ENCODE measurements at regions not wholly inside any gene's neighbourhood (a gene's known extent, or its start where the extent isn't known, plus 50 kb on each side); places are given as distances from the start of the nearest gene placed in this dataset.
"Not testable (repeated sequence)": the region's sequence is repeated elsewhere in the genome, so short reads cannot be mapped to it uniquely, and the experiment has no call there.

DNA sequence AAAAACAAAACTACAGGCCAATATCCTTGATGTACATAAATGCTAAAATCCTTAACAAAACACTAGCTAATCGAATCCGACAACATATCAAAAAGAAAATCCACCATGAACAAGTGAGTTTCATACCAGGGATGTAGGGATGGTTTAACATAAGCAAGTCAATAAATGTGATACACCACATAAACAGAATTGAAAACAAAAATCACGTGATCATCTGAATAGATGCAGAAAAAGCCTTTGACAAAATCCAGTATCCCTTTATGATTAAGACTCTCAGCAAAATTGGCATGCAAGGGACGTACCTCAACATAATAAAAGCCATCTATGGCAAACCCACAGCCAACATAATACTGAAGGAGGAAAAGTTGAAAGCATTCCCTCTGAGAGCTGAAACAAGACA is 466.1 kb downstream of the BRINP3 start:
- TF ChIP-seq, protein P1, sequence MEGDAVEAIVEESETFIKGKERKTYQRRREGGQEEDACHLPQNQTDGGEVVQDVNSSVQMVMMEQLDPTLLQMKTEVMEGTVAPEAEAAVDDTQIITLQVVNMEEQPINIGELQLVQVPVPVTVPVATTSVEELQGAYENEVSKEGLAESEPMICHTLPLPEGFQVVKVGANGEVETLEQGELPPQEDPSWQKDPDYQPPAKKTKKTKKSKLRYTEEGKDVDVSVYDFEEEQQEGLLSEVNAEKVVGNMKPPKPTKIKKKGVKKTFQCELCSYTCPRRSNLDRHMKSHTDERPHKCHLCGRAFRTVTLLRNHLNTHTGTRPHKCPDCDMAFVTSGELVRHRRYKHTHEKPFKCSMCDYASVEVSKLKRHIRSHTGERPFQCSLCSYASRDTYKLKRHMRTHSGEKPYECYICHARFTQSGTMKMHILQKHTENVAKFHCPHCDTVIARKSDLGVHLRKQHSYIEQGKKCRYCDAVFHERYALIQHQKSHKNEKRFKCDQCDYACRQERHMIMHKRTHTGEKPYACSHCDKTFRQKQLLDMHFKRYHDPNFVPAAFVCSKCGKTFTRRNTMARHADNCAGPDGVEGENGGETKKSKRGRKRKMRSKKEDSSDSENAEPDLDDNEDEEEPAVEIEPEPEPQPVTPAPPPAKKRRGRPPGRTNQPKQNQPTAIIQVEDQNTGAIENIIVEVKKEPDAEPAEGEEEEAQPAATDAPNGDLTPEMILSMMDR (IDR thresholded peaks at IDR 0.05) = no peak
- DNase-seq (ENCODE audit: low spot score) = no peak
- no peak overlapping the region for H3K27ac Mint-ChIP-seq (ENCODE audit: unreplicated experiment)
- no peaks in the 10 kb centered on the region for H3K4me1 Mint-ChIP-seq (ENCODE audit: low read depth)
- H3K9me3 Mint-ChIP-seq (ENCODE audit: low read depth) = no peaks in the 10 kb centered on the region
- H3K4me3 Mint-ChIP-seq (ENCODE audit: unreplicated experiment) = no peak overlapping the region
- peaks cover 2% of the 10 kb centered on the region for H3K27me3 Mint-ChIP-seq (ENCODE audit: low read depth)
- H3K36me3 Mint-ChIP-seq (ENCODE audit: low read depth) = no peaks in the 10 kb centered on the region

DNA sequence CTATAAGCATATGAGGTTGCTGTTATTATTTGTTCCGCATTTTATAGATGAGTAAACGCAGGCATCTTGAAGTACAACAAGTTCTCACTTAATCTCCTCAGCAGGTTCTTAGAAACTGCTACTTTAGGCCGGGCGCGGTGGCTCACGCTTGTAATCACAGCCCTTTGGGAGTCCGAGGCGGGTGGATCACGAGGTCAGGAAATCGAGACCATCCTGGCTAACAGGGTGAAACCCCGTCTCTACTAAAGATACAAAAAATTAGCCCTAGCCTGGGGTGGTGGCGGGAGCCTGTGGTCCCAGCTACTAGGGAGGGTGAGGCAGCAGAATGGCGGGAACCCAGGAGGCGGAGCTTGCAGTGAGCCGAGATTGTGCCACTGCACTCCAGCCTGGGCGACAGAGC is 458.5 kb downstream of the BRINP3 start:
- H3K27me3 Mint-ChIP-seq (ENCODE audit: low read depth); H3K36me3 Mint-ChIP-seq (ENCODE audit: low read depth); DNase-seq (ENCODE audit: low spot score); H3K9me3 Mint-ChIP-seq (ENCODE audit: low read depth); H3K4me3 Mint-ChIP-seq (ENCODE audit: unreplicated experiment); H3K27ac Mint-ChIP-seq (ENCODE audit: unreplicated experiment); H3K4me1 Mint-ChIP-seq (ENCODE audit: low read depth): not testable (repeated sequence)

DNA sequence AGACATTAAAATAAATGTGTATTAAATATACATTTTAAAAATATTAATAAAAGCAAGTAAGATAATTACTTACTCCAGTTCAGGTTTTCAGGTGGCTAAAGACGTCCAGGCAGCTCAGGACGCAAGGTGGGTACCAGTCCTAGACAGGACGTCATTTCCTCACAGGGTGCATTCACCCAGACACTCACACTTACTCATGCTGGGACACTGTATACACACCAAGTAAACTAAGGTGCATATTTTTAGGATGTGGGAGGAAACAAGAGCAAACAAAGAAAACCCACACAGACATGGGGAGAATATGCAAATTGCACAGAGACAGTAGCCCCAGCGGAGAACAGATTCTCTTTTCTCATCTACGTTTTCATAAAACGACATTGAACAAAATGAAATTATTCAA is 457.9 kb downstream of the BRINP3 start:
- Mint-ChIP-seq H3K4me3 (ENCODE audit: unreplicated experiment) (no peak overlapping the region), H3K36me3 (ENCODE audit: low read depth) (no peaks in the 10 kb centered on the region), H3K27ac (ENCODE audit: unreplicated experiment) (no peak overlapping the region), H3K9me3 (ENCODE audit: low read depth) (no peaks in the 10 kb centered on the region), H3K27me3 (ENCODE audit: low read depth) (no peaks in the 10 kb centered on the region), H3K4me1 (ENCODE audit: low read depth) (no peaks in the 10 kb centered on the region)
- TF ChIP-seq, protein P1 (IDR thresholded peaks at IDR 0.05) = no peak
- no peak for DNase-seq (ENCODE audit: low spot score)

DNA sequence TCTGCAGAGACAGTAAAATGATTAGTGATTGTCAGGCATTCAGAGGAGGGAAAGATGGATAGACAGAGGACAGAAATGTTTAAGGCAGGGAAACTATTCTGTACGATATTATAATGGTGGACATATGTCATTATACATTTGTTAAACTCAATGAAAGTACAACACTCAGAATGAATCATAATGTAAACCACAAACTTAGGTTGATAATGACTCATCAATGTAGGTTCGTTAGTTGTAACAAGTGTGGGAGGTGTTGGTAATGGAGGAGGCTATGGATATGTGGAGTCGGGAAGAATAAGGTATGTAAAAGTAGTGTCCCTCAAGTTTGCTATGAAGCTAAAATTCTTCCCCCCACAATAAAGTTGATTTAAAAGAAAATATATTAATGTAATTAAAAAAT is 455.0 kb downstream of the BRINP3 start:
- H3K27ac Mint-ChIP-seq (ENCODE audit: unreplicated experiment) = no peak overlapping the region
- no peaks in the 10 kb centered on the region for H3K4me1 Mint-ChIP-seq (ENCODE audit: low read depth)
- DNase-seq (ENCODE audit: low spot score) = no peak
- no peaks in the 10 kb centered on the region for H3K36me3 Mint-ChIP-seq (ENCODE audit: low read depth)
- no peaks in the 10 kb centered on the region for H3K9me3 Mint-ChIP-seq (ENCODE audit: low read depth)
- no peaks in the 10 kb centered on the region for H3K27me3 Mint-ChIP-seq (ENCODE audit: low read depth)
- TF ChIP-seq, protein P1 (IDR thresholded peaks at IDR 0.05) = no peak
- no peak overlapping the region for H3K4me3 Mint-ChIP-seq (ENCODE audit: unreplicated experiment)

DNA sequence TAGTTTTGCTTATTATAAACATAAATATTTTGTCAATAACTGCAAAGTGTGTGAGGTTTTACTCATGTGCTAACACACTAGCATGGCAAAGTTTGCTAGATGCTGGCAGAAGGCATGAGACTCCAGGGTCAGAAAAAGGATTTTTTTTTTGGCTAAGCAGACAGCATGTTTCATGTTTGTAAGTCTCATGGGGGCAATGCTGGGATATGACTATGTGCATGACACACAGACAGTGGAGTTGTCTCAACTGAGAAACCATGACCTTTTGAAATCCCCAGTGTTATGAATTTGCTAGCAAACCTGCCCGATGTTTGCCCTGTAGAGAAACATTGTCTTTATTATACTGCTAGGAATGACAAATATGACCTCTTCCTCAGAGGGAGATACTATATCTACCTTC is 448.2 kb downstream of the BRINP3 start:
- H3K4me1 Mint-ChIP-seq (ENCODE audit: low read depth) = no peaks in the 10 kb centered on the region
- no peak overlapping the region for H3K27ac Mint-ChIP-seq (ENCODE audit: unreplicated experiment)
- H3K36me3 Mint-ChIP-seq (ENCODE audit: low read depth) = no peaks in the 10 kb centered on the region
- H3K9me3 Mint-ChIP-seq (ENCODE audit: low read depth) = peaks cover 6% of the 10 kb centered on the region
- TF ChIP-seq, protein P1 (IDR thresholded peaks at IDR 0.05) = no peak
- no peak for DNase-seq (ENCODE audit: low spot score)
- H3K4me3 Mint-ChIP-seq (ENCODE audit: unreplicated experiment) = no peak overlapping the region
- H3K27me3 Mint-ChIP-seq (ENCODE audit: low read depth) = no peaks in the 10 kb centered on the region

DNA sequence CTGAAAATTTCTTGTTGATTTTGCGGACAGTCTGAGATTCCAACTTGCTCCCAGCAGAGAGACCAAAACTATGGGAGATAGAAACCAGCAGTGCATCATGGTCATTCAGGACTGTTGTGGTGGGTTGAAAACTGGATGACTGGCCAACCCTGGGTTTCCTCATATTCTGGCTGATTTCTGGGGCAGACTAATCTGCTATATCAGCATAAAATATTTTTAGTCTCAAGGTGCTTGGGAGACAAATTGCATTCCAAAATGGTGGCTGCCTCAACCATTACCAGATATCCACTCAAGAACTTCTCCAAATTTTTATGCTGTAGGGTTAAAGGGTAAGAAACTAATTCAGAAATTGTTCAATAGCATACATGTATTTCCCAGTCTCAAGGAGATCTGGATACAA is 434.0 kb downstream of the BRINP3 start:
- no peak overlapping the region for H3K27ac Mint-ChIP-seq (ENCODE audit: unreplicated experiment)
- no peaks in the 10 kb centered on the region for H3K27me3 Mint-ChIP-seq (ENCODE audit: low read depth)
- H3K9me3 Mint-ChIP-seq (ENCODE audit: low read depth) = peaks cover 3% of the 10 kb centered on the region
- no peak for DNase-seq (ENCODE audit: low spot score)
- peaks cover 3% of the 10 kb centered on the region for H3K4me1 Mint-ChIP-seq (ENCODE audit: low read depth)
- no peak overlapping the region for H3K4me3 Mint-ChIP-seq (ENCODE audit: unreplicated experiment)
- no peaks in the 10 kb centered on the region for H3K36me3 Mint-ChIP-seq (ENCODE audit: low read depth)
- TF ChIP-seq, protein P1 (IDR thresholded peaks at IDR 0.05) = no peak

Measured in chondrocyte (in vitro differentiated cells).